ENCODE measurements at regions not wholly inside any gene's neighbourhood (a gene's known extent, or its start where the extent isn't known, plus 50 kb on each side); places are given as distances from the start of the nearest gene placed in this dataset.

GRCh38 chr2:21571686-21572085 lies 447.9 kb downstream of the TDRD15 start:
- POLR2A ChIA-PET (ENCODE audit: low non-redundant PET) = no interaction called here
- CTCF ChIA-PET = no interaction called here
- DNase-seq (ENCODE audit: low spot score) = no peak
- H3K27ac ChIP-seq = no peak overlapping the region
- TF ChIP-seq, protein P1, sequence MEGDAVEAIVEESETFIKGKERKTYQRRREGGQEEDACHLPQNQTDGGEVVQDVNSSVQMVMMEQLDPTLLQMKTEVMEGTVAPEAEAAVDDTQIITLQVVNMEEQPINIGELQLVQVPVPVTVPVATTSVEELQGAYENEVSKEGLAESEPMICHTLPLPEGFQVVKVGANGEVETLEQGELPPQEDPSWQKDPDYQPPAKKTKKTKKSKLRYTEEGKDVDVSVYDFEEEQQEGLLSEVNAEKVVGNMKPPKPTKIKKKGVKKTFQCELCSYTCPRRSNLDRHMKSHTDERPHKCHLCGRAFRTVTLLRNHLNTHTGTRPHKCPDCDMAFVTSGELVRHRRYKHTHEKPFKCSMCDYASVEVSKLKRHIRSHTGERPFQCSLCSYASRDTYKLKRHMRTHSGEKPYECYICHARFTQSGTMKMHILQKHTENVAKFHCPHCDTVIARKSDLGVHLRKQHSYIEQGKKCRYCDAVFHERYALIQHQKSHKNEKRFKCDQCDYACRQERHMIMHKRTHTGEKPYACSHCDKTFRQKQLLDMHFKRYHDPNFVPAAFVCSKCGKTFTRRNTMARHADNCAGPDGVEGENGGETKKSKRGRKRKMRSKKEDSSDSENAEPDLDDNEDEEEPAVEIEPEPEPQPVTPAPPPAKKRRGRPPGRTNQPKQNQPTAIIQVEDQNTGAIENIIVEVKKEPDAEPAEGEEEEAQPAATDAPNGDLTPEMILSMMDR (conservative IDR thresholded peaks at IDR 0.05; ENCODE audit: low read depth) = no peak

DNA sequence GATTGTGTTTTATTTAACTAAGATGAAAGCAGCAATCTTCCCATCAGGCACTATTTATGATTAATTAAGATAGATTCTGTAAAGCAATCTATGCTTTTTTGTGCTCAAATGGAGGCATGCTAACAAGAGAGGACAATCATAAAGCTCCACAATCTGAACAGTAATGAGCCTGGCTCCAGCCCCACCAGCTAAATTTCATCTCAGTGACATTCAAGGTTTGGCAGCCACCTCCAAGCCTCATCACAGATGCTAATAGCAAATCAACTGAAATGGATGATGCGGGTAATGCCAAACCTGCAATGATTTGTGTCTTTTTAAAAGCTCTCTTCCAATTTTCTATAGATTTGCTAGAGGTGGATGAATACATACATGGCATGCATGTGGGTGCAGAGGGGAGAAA lies 456.6 kb downstream of the TDRD15 start:
- ChIA-PET CTCF (no interaction called here), POLR2A (ENCODE audit: low non-redundant PET) (no interaction called here)
- TF ChIP-seq, protein P1 (conservative IDR thresholded peaks at IDR 0.05; ENCODE audit: low read depth) = no peak
- H3K27ac ChIP-seq = no peak overlapping the region
- DNase-seq (ENCODE audit: low spot score) = no peak

DNA sequence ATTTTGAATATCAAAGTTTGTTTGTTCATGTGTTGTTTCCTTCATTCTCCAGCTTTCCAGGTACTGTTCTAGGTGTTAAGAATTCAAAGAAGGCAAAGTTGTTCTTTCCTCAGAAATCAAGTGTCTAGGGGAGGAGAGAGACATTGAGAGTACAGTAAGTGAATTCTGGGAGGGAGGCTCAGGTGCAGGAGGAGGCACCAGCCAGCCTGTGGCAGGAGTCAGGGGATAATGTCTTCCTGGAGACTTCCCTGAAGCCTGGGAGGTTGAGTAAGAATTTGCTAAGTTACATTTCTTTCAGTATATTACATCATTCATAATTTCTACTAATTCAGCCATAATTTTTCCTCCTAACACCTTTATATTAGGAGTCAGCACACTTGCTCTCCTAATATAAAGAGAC lies 462.1 kb downstream of the TDRD15 start:
- DNase-seq (ENCODE audit: low spot score) = no peak
- CTCF ChIA-PET = no interaction called here
- H3K27ac ChIP-seq = no peak overlapping the region
- POLR2A ChIA-PET (ENCODE audit: low non-redundant PET) = no interaction called here
- TF ChIP-seq, protein P1 (conservative IDR thresholded peaks at IDR 0.05; ENCODE audit: low read depth) = no peak

- ChIA-PET POLR2A (ENCODE audit: low non-redundant PET) (no interaction called here), CTCF (interaction anchor here (0.7 kb wide), 1 partner anchor 453 kb away, joined by 3 read pairs; no protein-coding TSS in a partner anchor)
- DNase-seq (ENCODE audit: low spot score) = no peak
- H3K27ac ChIP-seq = no peak overlapping the region
- TF ChIP-seq, protein P1 (conservative IDR thresholded peaks at IDR 0.05; ENCODE audit: low read depth) = no peak
Measured at GRCh38 chr2:21590026-21590690, 466.4 kb downstream of the TDRD15 start.

GRCh38 chr2:21591926-21592325 lies 468.2 kb downstream of the TDRD15 start:
- ChIA-PET POLR2A (ENCODE audit: low non-redundant PET) (no interaction called here), CTCF (no interaction called here)
- DNase-seq (ENCODE audit: low spot score) = no peak
- TF ChIP-seq, protein P1 (conservative IDR thresholded peaks at IDR 0.05; ENCODE audit: low read depth) = no peak
- H3K27ac ChIP-seq = no peak overlapping the region

DNA sequence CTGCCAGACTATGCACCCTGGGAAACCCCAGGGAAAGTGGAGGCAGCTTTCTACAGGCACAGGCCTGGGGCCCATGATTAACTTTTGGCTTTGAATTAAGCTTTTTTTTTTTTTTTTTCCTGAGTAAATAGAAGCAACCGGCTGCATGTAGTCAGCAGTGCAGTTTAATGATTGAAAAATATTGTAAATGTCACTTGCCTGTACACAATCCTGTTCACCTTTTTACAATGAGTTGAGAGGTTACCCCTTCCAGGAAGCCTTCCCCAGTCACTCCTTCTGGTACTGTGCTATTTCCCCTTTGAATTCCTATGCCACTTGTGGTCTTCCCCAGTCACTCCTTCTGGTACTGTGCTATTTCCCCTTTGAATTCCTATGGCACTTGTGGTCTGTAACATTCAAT lies 475.6 kb downstream of the TDRD15 start:
- CTCF ChIA-PET = no interaction called here
- DNase-seq (ENCODE audit: low spot score) = no peak
- H3K27ac ChIP-seq = no peak overlapping the region
- POLR2A ChIA-PET (ENCODE audit: low non-redundant PET) = interaction anchor here (0.7 kb wide), 1 partner anchor 55 kb away, joined by 6 read pairs; no protein-coding TSS in a partner anchor
- TF ChIP-seq, protein P1 (conservative IDR thresholded peaks at IDR 0.05; ENCODE audit: low read depth) = no peak
